LNCaP clone FGC (cell line): ENCODE measurements at regions not wholly inside any gene's neighbourhood (a gene's known extent, or its start where the extent isn't known, plus 50 kb on each side); places are given as distances from the start of the nearest gene placed in this dataset.
"Not testable (repeated sequence)": the region's sequence is repeated elsewhere in the genome, so short reads cannot be mapped to it uniquely, and the experiment has no call there.

Source experiments
- DNase-seq: peaks from one replicate; pipeline ENCODE4 v3.0.0-alpha.2; 2011; ENCODE audit warnings: low read depth
- H3K4me3 ChIP-seq: 2 replicates; pipeline ENCODE4 v1.5.1; 2011; ENCODE audit warnings: mild to moderate bottlenecking, low read depth, low read length, control low read depth
- TF ChIP-seq, protein P1 (sequence below): IDR thresholded peaks from 2 replicates; pipeline ENCODE4 v1.5.1; 2012; ENCODE audit warnings: mild to moderate bottlenecking; ENCODE audit not compliant: control insufficient read depth, insufficient read depth; ENCODE audit errors: extremely low read depth

DNA sequence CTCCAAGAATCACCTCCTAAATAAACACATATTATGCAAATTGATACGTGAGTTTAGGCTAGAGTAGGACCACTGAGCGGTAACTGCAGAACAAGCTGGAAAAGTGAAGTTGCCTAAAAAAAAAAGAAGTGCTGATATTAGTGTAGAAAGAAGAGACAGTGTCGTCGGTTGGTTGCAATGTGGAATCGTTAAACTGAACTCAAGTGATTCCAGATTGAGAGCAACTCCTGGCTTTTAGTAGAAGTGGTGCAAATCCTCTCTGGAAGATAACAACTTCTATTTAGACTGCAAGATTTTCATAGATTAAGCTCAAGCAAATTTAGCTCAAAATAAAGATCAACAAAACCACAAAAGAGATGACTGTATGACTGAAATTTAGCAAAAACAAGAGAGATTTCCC lies 97.0 kb upstream of the PGR start:
- H3K4me3 ChIP-seq, result no peak overlapping the region
- TF ChIP-seq, protein P1, sequence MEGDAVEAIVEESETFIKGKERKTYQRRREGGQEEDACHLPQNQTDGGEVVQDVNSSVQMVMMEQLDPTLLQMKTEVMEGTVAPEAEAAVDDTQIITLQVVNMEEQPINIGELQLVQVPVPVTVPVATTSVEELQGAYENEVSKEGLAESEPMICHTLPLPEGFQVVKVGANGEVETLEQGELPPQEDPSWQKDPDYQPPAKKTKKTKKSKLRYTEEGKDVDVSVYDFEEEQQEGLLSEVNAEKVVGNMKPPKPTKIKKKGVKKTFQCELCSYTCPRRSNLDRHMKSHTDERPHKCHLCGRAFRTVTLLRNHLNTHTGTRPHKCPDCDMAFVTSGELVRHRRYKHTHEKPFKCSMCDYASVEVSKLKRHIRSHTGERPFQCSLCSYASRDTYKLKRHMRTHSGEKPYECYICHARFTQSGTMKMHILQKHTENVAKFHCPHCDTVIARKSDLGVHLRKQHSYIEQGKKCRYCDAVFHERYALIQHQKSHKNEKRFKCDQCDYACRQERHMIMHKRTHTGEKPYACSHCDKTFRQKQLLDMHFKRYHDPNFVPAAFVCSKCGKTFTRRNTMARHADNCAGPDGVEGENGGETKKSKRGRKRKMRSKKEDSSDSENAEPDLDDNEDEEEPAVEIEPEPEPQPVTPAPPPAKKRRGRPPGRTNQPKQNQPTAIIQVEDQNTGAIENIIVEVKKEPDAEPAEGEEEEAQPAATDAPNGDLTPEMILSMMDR, result no peak
- no peak for DNase-seq

DNA sequence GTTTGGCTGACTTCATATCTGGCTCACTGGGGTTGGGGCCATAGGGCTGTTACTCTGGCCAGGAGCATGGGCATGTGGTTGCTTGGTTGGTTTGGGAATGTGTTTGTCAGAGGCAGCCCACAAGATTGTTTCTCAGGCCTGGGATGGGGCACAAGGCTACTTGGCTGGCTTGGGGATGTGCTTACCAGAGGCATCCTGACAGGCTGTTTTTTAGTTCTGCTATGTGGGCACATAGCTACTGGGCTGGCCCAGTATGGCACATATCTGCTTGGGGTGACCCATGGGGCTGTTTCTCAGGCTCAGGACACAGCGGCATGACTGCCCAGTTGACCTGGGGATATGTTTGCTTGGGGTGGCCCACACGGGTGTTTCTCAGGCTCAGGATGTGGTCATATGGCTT lies 94.6 kb upstream of the PGR start:
- H3K4me3 ChIP-seq, result no peak overlapping the region
- TF ChIP-seq, protein P1, result no peak
- no peak for DNase-seq

DNA sequence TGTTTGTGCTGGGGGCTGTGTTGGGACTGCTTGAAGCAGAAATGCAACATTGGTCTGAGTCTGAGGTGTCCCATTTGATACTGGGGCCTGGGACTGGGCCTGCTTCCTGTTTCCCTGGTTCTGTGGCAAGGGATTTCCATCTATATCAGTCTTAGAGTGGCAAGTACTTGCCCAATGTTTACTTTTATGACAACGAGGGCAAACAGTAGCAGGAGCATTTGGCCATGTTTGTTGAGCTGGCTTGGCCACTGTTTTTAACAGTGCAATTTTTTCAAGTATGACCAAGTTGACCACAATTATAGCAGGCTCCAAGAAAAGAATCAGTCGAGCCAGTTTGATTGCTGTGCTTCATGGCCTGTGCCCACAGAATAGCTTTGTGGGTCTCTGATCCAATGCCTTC lies 88.5 kb upstream of the PGR start:
- DNase-seq, result peak; percentile 72

DNA sequence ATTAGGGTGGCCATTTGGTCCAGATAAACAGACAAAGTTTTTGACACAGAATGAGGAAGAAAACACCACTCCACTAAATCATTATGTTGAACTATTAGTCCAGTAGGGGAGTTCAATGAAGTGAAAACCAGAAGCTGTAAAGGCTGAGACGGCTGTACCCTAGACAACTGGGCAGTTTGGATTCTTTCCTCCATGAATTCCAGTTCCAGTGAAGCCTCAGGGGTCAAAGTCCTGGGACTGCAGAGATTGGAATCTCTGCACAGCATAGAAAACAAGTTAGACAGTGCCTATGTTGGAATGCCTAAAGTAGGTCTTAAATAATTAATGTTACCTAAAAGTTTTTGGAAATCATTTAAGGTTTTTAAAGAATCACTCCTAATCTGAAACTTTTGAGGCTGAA lies 86.5 kb upstream of the PGR start:
- not testable (repeated sequence) for H3K4me3 ChIP-seq, DNase-seq

More for the DNA sequence above, 88.5 kb upstream of the PGR start:
- not testable (repeated sequence) for H3K4me3 ChIP-seq

DNA sequence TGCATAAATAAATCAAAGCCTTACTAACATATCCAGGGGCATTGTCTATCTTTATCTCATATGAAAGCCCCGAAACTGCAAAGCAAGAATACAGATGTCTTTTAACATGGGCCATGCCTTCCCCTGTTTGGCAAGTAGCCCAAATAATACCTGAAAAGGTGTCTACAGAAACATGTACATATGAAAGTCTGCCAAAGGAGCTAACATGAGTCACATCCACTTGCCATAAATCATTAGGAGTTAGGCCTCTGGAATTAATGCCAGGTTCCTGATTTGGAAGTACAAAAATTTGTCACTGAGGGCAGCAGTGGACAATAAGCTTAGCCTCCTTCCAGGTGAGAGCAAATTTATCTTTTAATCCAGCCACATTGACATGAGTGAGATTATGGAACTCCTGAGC lies 85.5 kb upstream of the PGR start:
- DNase-seq, result no peak
- TF ChIP-seq, protein P1, result no peak
- no peak overlapping the region for H3K4me3 ChIP-seq

DNA sequence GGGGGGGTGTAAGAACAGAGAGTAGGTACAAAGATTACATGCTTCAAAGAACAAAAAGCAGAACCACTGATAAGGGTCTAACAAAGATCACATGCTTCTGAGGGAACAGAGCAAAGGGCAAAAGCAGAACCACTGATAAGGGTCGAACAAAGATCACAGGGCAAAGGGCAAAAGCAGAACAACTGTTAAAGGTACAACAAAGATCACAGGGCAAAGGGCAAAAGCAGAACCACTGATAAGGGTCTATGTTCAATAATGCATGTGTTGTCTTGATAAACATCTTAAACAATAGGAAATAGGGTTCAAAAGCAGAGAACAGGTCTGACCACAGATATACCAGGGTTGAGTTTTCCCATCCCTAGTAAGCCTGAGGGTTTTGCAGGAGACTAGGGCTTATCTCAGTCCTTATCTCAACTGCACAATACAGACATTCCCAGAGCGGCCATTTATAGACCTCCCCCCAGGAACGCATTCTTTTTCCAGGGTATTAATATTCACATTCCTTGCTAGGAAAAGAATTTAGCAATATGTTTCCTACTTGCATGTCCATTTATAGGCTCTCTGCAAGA lies 81.9 kb upstream of the PGR start:
- no peak for DNase-seq
- no peak overlapping the region for H3K4me3 ChIP-seq
- TF ChIP-seq, protein P1, result no peak

DNA sequence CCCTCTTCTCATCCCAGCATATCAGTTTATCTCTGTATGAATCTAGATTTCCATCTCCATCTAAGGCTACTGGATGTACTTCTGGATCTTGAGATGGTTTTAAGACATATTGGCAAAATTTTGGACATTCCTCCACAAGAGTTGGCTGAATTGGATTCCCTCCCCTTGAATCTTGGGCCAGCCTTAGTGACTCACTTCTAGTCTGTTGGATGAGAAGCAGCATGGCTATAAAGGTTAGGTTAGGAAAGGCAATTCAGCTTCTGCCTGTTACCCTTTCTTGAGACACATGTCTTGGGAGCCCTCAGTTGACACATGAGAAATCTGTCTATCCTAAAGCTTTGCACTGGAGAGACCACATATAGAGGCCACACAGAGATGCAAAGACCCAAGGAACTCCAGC lies 73.0 kb upstream of the PGR start:
- TF ChIP-seq, protein P1, result no peak
- H3K4me3 ChIP-seq, result no peak overlapping the region
- DNase-seq, result no peak

DNA sequence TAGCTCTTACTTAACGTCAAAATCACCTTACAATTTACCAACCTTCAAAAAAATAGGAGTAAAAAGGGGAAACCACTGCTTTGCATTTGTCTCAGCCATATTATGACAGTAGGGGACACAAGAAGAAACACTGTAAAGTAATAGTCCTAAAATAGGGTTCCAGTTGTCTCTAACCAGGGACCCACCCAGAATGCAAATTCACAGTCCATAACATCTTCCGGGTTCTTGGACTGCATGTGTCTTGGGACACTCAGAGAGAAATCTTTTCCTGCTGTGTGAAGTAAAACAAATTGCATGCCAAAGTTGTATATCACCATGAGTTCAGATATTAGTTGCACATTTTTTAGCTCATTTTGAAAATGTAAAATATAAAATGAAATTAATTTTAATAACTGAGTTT lies 69.8 kb upstream of the PGR start:
- DNase-seq, result no peak
- TF ChIP-seq, protein P1, result no peak
- H3K4me3 ChIP-seq, result no peak overlapping the region
